ENCODE measurements at regions not wholly inside any gene's neighbourhood (a gene's known extent, or its start where the extent isn't known, plus 50 kb on each side); places are given as distances from the start of the nearest gene placed in this dataset.

- TF ChIP-seq POLR2A (IDR thresholded peaks at IDR 0.05; ENCODE audit: low read length), result no peak
- no peak for TF ChIP-seq GATA1 (IDR thresholded peaks at IDR 0.05; ENCODE audit: low read depth, low read length)
These were observed 53.8 kb upstream of the SPPL2A start for GRCh38 chr15:50819344-50819743.

Measured in erythroblast (primary cell).